ENCODE measurements at regions not wholly inside any gene's neighbourhood (a gene's known extent, or its start where the extent isn't known, plus 50 kb on each side); places are given as distances from the start of the nearest gene placed in this dataset.
"Not testable (repeated sequence)": the region's sequence is repeated elsewhere in the genome, so short reads cannot be mapped to it uniquely, and the experiment has no call there.

DNA sequence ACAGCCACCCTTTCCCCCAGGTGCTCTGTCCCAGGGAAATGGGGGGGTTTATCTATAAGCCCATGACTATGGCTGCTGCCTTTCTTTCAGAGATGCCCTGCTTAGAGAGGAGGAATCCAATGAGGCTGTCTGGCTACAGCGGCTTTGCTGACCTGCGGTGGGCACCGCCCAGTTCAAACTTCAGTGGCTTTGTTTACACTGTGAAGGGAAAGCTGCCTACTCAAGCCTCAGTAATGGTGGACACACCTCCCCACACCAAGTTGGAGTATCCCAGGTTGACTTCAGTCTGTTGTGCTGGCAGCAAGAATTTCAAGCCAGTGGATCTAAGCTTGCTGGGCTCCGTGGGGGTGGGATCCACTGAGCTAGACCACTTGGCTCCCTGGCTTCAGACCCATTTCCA is 869.2 kb downstream of the SLC6A15 start:
- no peak for DNase-seq (ENCODE audit: low read depth)

DNA sequence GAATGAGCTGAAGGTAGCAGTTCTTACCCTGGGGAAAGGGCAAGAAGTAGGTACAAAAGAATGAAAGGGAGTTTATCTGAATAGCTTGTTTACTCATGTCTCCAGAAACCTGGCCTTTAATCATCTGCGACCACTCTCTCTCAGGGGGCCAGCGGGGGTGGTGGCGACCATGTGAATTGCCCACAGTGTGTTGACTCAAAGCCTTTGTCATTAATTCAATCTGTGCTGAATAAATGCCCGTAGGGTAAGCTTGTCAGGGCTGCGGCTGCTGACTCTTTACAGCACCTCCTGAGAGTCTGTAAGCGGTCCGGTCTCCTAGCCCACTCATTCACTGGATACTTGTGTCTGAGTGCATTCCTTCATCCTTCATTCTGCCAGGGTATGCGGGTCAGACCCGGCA is 874.4 kb downstream of the SLC6A15 start:
- no peak for DNase-seq (ENCODE audit: low read depth)

DNA sequence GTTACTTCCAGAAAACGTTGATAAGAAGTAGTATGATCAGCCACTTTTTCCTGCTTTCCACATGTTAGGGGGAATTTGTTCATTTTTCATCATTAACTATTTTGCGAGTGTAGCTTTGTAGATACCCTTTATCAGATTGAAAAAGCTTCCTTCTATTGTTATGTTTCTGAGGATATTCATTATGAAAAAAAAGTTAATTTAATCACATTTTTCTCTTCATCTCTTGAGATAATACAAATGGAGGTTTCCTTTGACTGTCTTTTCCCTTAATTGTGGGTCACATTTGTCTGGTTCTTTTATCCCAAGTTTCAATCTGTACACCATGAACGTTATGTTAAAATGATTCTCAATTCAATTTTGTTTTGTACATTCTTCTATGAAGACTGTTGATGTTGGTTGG is 875.7 kb downstream of the SLC6A15 start:
- DNase-seq (ENCODE audit: low read depth) = no peak

DNA sequence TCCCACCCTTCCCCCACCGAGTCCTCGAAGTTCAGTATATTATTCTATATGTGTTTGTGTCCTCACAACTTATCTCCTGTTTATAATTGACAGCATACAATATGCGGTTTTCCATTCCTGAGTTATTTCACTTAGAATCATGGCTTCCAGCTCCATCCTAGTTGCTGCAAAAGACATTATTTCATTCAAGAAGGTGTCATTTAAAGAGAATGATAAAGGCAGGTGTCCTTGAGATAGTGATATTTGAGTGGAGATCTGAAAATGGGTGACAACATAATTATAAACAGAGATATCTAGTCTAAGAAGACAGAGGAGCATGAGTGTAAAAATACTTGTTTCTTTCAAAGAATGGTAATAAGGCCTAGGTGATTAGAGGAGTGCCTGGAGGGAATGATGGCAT is 876.8 kb downstream of the SLC6A15 start:
- DNase-seq (ENCODE audit: low read depth) = no peak

DNA sequence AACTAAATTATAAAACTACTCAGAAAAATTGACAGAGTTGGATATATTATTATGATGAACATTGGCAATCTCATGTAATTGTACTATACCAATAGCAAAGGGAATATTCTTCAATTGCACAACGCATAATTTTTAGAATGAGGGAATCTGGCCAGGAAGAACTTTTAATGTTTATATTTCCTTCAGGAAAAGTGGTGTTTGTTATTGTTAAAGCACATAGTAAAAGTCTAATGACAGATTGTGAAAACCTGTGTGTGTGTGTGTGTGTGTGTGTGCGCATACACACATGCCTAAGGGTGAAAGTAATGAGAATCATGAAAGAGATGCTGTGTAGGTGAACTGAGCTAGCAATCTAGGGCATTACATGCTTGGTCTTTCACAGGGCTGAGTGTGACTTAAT is 877.7 kb downstream of the SLC6A15 start:
- DNase-seq (ENCODE audit: low read depth) = no peak

DNA sequence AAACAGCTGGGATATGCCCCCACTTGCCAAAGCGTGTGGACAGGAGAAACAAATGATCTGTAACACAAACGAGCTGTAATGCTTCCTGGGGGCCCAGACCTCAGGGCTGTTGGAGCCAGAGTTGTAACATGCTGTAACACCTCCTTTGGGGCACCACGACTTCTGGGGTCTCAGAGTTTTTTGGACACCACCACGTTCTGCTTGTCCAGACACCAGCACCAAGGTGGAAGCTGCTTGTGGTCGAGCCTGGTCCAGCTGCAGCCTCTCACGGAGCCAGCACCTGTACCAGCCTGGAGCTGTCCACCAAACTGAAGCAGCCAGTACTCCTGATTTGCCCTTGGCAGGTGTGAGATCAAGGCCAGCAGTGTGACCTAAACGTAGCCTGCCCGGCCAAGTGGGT is 879.4 kb downstream of the SLC6A15 start:
- DNase-seq (ENCODE audit: low read depth) = no peak

DNA sequence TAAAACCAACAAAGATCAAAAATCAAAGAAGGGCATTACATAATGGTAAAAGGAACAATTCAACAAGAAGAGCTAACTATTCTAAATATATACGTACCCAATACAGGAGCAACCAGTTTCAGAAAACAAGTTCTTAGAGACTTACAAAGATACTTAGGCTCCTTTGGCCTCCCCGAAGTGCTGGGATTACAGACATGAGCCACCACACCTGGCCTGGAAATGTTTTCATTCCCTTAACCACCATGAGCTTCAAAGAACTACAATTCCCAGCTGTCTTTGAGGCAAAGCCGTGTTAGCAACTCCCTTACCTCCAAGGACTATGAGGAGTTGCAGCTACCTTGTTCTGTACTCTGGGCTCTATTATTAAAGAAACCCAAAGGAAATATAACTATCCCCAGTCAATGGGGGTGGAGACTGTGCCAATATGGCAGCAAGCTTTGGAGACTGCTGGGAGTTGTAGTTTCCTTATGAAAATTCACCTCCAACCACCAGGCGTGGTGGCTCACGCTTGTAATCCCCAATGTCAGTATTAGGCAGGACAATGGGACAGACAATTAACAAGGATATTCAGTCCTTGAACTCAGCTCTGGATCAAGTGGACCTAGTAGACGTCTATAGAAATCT is 893.9 kb downstream of the SLC6A15 start:
- not testable (repeated sequence) for DNase-seq (ENCODE audit: low read depth)

DNA sequence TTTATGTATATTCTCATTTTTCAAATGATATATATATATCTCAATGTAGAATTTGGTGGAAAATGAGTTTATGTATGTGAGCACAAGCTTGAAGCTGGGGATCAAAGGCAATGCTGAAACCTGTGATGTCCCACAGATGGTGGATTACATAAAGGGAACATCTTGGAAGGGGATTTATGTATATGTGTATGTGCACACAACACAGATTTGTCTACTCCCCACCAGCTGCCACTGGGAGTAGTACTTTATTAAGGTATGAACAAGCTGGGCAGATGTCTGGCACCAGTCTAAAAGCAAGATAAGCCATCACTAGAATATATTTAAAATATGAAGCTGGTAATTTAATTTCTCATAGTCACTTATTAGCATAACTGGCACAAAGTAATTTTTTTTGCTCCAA is 895.6 kb downstream of the SLC6A15 start:
- no peak for DNase-seq (ENCODE audit: low read depth)

DNA sequence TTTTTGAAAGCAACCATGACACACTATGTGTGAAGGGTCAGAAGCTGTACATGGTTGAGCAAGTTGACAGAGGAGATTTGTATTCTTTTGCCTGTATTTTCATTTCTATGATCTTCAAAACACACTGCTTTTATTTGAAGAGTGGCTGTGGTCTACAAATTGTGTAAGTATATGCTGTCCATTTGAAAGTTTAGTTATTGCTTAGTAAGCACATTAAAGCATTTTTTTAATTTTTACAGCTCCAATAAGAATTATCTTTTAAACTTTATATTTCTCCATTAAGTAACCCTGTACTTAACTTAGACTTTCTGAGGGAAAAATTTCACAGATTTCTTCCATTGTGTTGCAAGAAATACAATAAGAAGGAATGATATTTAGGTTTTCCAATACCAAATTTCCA is 915.2 kb downstream of the SLC6A15 start:
- DNase-seq (ENCODE audit: low read depth) = no peak

DNA sequence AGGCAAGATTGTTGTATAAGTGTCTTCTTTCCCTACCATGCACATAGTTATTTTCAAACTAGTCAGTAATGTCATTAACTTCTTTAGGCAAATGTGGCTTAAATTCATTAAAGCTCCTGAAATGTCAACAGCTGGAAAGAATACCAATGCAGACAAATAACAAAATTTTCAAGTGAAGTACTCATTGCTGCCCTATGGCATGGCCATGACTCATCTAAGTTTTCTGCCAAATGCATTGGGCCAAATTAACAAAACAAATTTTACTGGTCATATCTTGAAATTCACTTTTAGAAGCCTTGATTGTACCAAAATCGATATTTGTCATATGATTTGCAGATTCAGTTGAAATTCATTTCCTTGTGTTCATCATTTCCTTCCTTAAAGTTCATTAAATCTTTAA is 915.9 kb downstream of the SLC6A15 start:
- DNase-seq (ENCODE audit: low read depth) = peak; percentile 2

DNA sequence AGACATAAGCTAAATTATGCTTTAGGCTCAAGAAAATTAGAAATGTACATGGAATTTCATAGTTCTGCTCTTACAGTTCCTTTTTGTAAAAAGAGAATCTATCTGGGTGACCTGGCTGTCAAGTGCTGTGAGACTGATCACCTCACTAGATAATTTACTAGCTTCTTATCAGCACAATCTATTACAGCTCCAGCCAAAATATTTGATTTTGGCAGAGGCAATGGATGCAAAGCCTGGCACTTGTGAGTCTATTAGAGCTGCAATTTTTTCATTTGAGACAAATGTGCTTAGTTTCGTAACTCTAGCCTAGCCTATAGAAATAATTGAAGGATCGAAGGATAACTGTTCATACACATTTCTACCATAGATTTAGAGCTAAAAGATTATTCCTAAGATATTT is 927.5 kb downstream of the SLC6A15 start:
- no peak for DNase-seq (ENCODE audit: low read depth)

DNA sequence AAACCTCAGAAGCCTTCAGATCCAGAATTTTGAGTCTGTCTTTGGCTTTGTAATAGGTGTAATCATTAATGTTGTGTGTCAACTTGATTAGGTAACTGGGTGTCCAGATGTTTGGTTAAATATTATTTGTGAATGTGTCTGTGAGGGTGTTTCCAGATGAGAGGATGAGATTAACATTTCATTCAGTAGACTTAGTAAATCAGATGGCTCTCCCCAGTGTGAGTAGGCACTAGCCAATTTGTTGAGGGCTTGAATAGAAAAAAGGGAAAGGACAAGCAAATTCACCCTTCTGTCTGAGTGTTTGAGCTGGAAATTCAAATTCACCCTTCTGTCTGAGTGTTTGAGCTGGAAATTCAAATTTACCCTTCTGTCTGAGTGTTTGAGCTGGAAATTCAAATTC is 932.2 kb downstream of the SLC6A15 start:
- no peak for DNase-seq (ENCODE audit: low read depth)

DNA sequence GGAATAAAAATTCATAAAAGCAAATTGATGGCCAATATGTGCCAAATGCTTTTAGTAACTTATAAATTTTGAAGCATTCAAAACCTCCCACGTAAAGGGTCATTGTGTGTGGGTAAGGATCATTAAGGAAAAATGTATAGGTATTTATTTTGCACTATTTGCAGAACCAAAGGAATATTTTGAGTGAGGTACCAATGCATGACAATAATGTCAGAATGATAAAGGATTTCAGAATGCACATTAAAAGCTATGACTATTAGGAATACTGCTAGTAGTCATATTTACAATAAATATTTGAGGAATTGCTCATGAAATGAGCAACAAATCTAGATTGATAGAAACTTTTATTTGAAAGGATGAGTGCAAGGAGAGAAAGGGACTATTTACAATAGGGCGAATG is 932.8 kb downstream of the SLC6A15 start:
- DNase-seq (ENCODE audit: low read depth) = no peak

DNA sequence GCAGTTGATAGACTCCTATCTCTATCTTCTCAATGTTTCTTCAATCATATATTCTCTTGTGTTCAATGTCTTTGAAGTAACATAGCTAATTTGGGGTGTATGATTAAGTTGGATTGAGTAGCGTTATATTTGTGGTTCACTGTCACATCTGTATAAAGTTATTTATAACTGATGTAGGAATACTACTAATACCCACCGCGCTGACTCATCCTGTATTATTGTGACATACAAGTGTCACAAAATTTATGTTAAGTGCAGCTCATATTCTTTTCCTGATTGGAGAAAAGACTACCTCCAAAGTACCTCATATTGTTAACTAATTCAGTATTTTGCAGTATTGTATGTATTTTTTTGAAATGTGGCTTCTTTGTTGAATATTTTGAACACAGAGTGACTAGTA is 940.8 kb downstream of the SLC6A15 start:
- DNase-seq (ENCODE audit: low read depth) = no peak

DNA sequence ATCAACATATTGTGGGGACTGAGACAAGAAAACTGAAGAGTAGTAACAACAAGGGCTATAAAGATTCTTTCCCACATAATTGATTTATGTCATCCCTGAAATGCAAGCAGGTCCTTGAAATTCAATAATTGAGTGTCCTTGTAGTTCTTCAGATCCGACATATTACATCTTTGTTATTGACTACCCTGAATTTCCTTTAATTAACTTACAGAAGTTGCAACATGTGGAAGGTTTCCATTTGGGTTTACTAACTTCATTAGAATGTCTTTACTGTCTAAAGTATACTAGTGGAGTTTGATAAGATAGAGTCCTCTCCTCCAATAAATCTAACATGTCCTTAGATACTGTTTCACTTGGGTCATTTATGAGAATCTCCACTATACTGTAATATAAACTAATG is 951.8 kb downstream of the SLC6A15 start:
- DNase-seq (ENCODE audit: low read depth) = no peak

DNA sequence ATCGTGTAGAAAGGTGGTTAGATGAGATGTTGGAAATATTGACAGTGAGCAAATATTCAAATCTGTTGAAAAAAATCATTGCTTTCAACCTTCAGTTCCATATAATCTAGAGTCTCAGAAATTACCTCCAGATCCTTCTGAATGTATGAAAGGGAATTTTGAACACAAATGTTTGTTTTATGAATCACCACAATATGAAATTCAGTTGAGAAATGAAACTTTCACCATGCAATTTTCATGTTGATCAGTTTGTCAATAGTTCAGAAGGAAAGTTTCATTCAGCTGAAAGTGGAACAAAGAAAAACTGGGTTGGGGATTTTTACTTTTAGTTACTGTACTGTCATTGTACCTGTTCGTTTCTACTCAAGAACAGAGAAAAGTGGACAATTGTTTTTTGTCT is 953.6 kb downstream of the SLC6A15 start:
- no peak for DNase-seq (ENCODE audit: low read depth)

DNA sequence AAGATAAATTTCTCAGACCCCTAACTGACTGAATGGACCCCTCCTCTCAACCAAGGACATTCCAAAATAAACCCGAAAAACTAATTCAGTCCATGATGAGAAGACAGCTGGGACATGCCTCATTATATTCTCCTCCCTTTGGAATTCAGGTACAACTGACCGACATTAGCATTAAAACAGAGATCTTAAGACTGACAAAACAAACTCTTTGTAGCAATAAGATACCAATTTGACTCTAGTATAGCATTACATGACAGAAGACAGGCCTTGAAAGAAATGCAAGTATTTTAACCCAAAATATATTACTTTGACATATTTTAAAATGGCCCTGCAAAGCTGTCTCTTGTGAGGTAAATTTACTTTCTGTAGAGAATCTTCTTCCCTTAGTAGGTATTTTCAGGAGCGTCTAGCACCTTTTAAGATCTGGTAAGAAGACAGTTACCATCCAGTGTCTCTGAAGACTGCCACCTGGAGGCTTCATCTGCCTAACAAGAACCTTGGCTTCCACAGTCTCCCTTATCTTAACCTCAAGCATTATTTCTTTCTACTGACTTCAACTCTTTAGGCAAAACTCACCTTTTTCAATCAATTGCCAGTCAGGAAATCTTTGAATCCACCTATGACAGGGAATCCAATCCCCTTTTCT is 957.5 kb downstream of the SLC6A15 start:
- no peak for DNase-seq (ENCODE audit: low read depth)

DNA sequence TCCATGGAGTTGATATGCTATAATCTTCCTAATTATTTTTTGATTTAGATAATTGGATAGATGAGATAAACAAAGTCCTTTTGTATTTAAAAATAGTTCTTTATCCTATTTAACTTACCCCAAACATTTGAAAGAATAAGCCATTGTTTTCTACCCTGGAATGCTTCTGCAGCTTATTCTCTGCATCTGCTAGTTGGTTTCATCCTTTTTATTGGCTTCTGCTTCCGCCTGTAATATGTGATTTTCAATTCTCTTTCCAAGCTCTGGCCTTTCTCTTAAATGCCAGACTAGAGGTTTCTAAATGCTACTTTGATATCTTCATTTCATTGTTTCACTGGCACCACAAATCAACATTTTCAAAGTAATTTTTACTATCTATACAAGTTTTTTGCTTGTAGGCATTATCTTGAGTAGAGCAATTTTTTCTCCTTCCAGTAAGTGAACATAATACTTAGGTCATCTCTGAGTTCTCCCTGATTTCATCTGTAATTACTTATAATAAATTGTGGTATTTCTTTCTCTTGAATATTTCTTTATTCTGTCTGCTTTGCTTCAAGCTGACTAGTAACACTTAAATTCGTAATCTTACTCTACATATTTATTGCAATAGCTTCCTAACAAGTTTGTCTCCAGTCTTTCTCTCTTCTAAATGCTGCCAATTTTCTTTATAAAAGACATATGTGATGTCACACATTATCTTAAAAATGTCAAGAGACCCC is 958.4 kb downstream of the SLC6A15 start:
- no peak for DNase-seq (ENCODE audit: low read depth)

DNA sequence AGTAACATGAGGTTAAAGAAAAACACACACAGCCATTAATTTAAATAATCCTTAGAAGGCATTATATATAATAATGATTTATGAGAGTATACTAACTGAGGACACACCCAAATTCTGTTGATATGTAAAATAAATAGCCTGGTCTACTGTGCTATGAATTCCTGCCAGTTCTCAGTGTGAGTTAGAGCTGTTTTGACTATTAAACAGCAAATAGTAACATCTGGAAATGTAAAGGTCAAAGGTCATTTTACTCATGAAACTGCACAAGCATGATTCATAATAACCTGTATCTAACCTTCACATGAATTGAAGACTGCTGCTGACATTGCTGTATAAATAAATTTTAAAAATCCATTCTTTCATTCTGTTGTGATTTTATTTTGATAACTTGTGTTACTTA is 966.7 kb downstream of the SLC6A15 start:
- DNase-seq (ENCODE audit: low read depth) = peak; percentile 17

DNA sequence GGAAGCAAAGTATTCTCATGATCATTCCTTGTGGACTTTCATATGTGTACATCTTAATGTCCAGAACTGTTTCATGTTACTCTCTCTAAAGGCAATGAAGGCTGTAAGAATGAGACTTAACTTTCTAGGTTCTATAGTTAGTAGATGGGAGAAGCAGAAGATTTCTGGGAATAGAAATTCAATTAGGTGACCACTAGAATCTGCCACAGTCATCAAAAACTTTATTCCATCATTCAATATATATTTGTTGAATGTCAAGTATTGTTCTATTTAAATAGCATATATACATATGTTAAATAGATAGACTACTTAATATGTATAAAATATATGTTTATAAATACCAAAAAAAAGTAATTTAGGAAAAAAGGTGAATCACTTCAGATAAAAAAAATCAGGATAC is 972.9 kb downstream of the SLC6A15 start:
- no peak for DNase-seq (ENCODE audit: low read depth)

DNA sequence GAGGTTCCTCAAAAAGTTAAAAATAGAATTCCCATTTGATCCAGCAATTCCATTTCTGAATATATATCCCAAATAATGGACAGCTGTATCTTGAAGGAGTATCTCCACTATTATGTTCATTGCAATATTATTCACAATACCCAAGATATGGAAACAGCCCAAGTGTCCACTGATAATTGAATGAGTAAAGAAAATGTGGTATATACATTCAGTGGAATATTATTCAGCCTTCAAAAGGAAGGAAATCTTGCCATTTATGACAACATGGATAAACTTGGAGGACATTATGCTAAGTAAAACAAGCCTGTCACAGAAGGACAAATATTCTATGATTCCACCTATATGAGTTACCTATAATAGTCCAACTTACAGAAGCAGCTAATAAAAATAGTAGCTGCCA is 979.0 kb downstream of the SLC6A15 start:
- no peak for DNase-seq (ENCODE audit: low read depth)

DNA sequence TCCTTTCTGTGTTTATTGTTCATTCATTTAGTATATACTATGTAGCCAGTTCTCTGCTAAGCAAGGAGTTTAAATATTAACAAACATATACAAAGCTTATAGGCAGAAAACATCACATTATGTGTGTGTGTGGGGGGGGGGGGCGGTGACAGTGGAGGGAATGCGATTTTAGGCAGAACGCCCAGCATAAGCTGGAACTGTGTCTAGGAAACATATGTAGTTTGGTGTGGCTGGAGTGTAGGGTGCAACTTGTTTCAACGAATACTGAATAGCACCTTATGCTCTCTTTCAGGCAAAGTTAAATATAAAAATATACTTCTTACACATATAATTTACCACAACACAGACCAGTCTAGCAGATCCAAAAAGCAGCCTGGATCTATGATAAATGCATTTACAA is 980.6 kb downstream of the SLC6A15 start:
- DNase-seq (ENCODE audit: low read depth) = no peak

DNA sequence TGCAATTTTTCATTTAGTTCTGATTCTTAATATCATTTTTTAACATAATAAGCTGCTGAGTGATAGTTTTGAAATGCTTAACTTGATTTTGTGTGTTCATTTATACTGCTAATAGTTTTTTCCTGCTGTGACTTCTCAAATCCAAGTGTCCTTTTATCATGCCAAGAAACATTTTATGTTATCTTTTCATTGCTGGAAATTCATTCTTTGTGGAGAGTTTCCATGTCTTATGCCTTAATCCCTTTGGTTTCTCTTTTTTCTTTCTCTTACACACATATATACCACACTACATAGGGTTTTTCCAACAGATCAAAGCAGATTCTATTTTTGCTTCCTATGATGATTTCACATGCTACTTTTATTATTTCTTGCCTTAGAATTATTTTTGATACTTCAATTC is 981.1 kb downstream of the SLC6A15 start:
- no peak for DNase-seq (ENCODE audit: low read depth)

DNA sequence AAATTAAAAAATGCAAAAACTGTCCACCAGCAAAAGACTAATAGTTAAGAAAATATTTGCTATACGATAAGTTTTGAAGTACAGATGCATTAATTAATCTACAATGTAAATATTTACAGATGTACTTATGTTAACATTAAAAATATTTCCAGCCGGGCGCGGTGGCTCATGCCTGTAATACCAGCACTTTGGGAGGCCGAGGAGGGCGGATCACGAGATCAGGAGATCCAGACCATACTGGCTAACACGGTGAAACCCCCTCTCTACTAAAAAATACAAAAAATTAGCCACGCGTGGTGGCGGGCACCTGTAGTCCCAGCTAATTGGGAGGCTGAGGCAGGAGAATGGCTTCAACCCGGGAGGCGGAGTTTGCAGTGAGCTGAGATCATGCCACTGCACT is 982.8 kb downstream of the SLC6A15 start:
- not testable (repeated sequence) for DNase-seq (ENCODE audit: low read depth)

All from GM04504 (cell line).